H1 (cell line): ENCODE measurements at regions not wholly inside any gene's neighbourhood (a gene's known extent, or its start where the extent isn't known, plus 50 kb on each side); places are given as distances from the start of the nearest gene placed in this dataset.
A peak's percentile ranks its signal among the peaks of the same experiment; 100 is the strongest.

Experiments used
- CTCF ChIA-PET: fragments of 300-600 bp; sonication (Branson Sonifier 250); formaldehyde crosslinking; loops from one replicate; lab custom pipeline; 2021; ENCODE audit not compliant: partially characterized antibody; lab: Charles Lee
- POLR2A ChIA-PET: fragments of 300-600 bp; sonication (Branson Sonifier 250); formaldehyde crosslinking; loops from one replicate; lab custom pipeline; 2021; ENCODE audit warnings: inconsistent platforms; ENCODE audit not compliant: partially characterized antibody; lab: Charles Lee
- DNase-seq, 2 experiments: peaks; one replicate each; pipeline versions ENCODE4 v3.0.0 to v3.0.0-alpha.2; 2010 to 2022; ENCODE audit warnings: low spot score in 2 of 2, low read depth in 1 of 2, mixed read lengths in 1 of 2
- FAIRE-seq: peaks from 2 replicates; lab custom pipeline; 2011; peaks lifted over from hg19 to GRCh38; lab: Jason Lieb, UNC
- H2AFZ ChIP-seq: 2 replicates; pipeline ENCODE4 v1.8.1; 2012; ENCODE audit warnings: low read length, inconsistent platforms
- H2AK5ac ChIP-seq: 2 replicates; pipeline ENCODE4 v1.6.1; 2013; ENCODE audit warnings: low read depth, low read length
- H2BK120ac ChIP-seq: replicated peaks from 2 replicates; pipeline ENCODE3; 2013; ENCODE audit warnings: low read depth, low read length, inconsistent platforms
- H2BK12ac ChIP-seq: 2 replicates; pipeline ENCODE4 v1.6.1; 2013; ENCODE audit warnings: low read depth, low read length
- H2BK15ac ChIP-seq: 2 replicates; pipeline ENCODE4 v1.6.1; 2013; ENCODE audit warnings: low read length
- H2BK20ac ChIP-seq: 2 replicates; pipeline ENCODE4 v1.6.1; 2013; ENCODE audit warnings: low read length
- H2BK5ac ChIP-seq: 2 replicates; pipeline ENCODE4 v1.6.1; 2013; ENCODE audit warnings: low read depth, low read length
- H3K14ac ChIP-seq: 2 replicates; pipeline ENCODE4 v1.6.1; 2013; ENCODE audit warnings: inconsistent platforms; ENCODE audit not compliant: insufficient read length
- H3K18ac ChIP-seq: 2 replicates; pipeline ENCODE4 v1.6.1; 2013; ENCODE audit warnings: low read length; ENCODE audit errors: extremely low read depth
- H3K23ac ChIP-seq: 2 replicates; pipeline ENCODE4 v1.6.1; 2013; ENCODE audit warnings: inconsistent platforms; ENCODE audit not compliant: insufficient read length
- H3K23me2 ChIP-seq: 2 replicates; pipeline ENCODE4 v1.6.1; 2013; ENCODE audit warnings: low read depth, low read length
- H3K27ac ChIP-seq: 2 replicates; pipeline ENCODE4 v1.6.1; 2011; ENCODE audit warnings: low read depth, low read length, inconsistent platforms
- H3K27me3 ChIP-seq, 4 experiments: replicated peaks in 1 of 4; 1 replicate in 1 of 4; 2 replicates in 3 of 4; pipeline versions ENCODE4 v1.6.1 to v1.8.1; 2011 to 2013; ENCODE audit warnings: low read length in 3 of 4, mild to moderate bottlenecking in 3 of 4, inconsistent platforms in 2 of 4, mixed read lengths in 2 of 4, moderate library complexity in 1 of 4; ENCODE audit not compliant: control insufficient read depth in 3 of 4, insufficient read depth in 3 of 4; ENCODE audit errors: extremely low read depth in 1 of 4
- H3K36me3 ChIP-seq, 4 experiments: 2 replicates each; pipeline versions ENCODE4 v1.6.1 to v1.8.1; 2011 to 2013; ENCODE audit warnings: mild to moderate bottlenecking in 4 of 4, low read length in 3 of 4, moderate library complexity in 2 of 4, control low read depth in 1 of 4, inconsistent platforms in 1 of 4; ENCODE audit not compliant: insufficient read depth in 4 of 4, control insufficient read depth in 2 of 4
- H3K4ac ChIP-seq: replicated peaks from 2 replicates; pipeline ENCODE3; 2013; ENCODE audit warnings: low read length, low read depth, mixed read lengths, inconsistent platforms; ENCODE audit not compliant: insufficient read length
- H3K4me1 ChIP-seq, 4 experiments: replicated peaks in 1 of 4; 1 replicate in 1 of 4; 2 replicates in 3 of 4; pipeline versions ENCODE4 v1.6.1 to v1.8.1; 2011 to 2013; ENCODE audit warnings: low read length in 3 of 4, inconsistent platforms in 2 of 4, mixed read lengths in 1 of 4; ENCODE audit not compliant: insufficient read depth in 4 of 4, control insufficient read depth in 3 of 4
- H3K4me2 ChIP-seq, 2 experiments: 2 replicates each; pipeline versions ENCODE4 v1.6.1 to v1.8.1; 2011 to 2013; ENCODE audit warnings: low read depth in 2 of 2, low read length in 2 of 2, control low read depth in 1 of 2, inconsistent platforms in 1 of 2, mild to moderate bottlenecking in 1 of 2; ENCODE audit not compliant: insufficient read depth in 1 of 2
- H3K4me3 ChIP-seq, 4 experiments: fragments of 200-600, 300-600 bp in 1 of 4; sonication (generic), shearing (Covaris generic), sonication (Bioruptor Twin) in 1 of 4; 2 replicates each; pipeline versions ENCODE4 v1.5.1 to v1.8.1; 2011 to 2016; ENCODE audit warnings: low read length in 4 of 4, low read depth in 3 of 4, control low read depth in 2 of 4, inconsistent platforms in 2 of 4, mild to moderate bottlenecking in 2 of 4, mixed read lengths in 1 of 4, moderate library complexity in 1 of 4; ENCODE audit not compliant: insufficient read depth in 2 of 4; ENCODE audit errors: extremely low read depth in 1 of 4
- H3K56ac ChIP-seq: replicated peaks from 2 replicates; pipeline ENCODE3; 2013; ENCODE audit warnings: low read depth, mild to moderate bottlenecking, mixed read lengths, low read length, inconsistent platforms; ENCODE audit not compliant: insufficient read length
- H3K79me1 ChIP-seq: 2 replicates; pipeline ENCODE4 v1.6.1; 2013; ENCODE audit warnings: low read depth, low read length, control low read depth
- H3K79me2 ChIP-seq, 2 experiments: 2 replicates each; pipeline versions ENCODE4 v1.6.1 to v1.8.1; 2012 to 2013; ENCODE audit warnings: low read length in 2 of 2, mild to moderate bottlenecking in 2 of 2, inconsistent platforms in 1 of 2; ENCODE audit not compliant: insufficient read depth in 2 of 2, control insufficient read depth in 1 of 2
- H3K9ac ChIP-seq, 4 experiments: replicated peaks in 1 of 4; 1 replicate in 1 of 4; 2 replicates in 3 of 4; pipeline versions ENCODE4 v1.6.1 to v1.8.1; 2011 to 2013; ENCODE audit warnings: low read depth in 3 of 4, low read length in 3 of 4, control low read depth in 2 of 4, mild to moderate bottlenecking in 2 of 4, moderate library complexity in 2 of 4, inconsistent platforms in 1 of 4; ENCODE audit errors: extremely low read depth in 1 of 4
- H3K9me3 ChIP-seq, 2 experiments: 2 replicates each; pipeline versions ENCODE4 v1.6.1 to v1.8.1; 2012 to 2013; ENCODE audit warnings: mild to moderate bottlenecking in 2 of 2, moderate library complexity in 2 of 2, control low read depth in 1 of 2, inconsistent platforms in 1 of 2, low read depth in 1 of 2, low read length in 1 of 2, mixed read lengths in 1 of 2; ENCODE audit not compliant: insufficient read depth in 2 of 2
- H4K20me1 ChIP-seq, 2 experiments: replicated peaks in 1 of 2; 2 replicates each; pipeline versions ENCODE3 to v1.8.1; 2011 to 2013; ENCODE audit warnings: inconsistent platforms in 2 of 2, low read length in 2 of 2, mild to moderate bottlenecking in 1 of 2; ENCODE audit not compliant: insufficient read depth in 2 of 2, control insufficient read depth in 1 of 2
- H4K5ac ChIP-seq: 2 replicates; pipeline ENCODE4 v1.6.1; 2013; ENCODE audit warnings: low read length, low read depth, mixed read lengths, inconsistent platforms; ENCODE audit not compliant: insufficient read length
- H4K8ac ChIP-seq: 2 replicates; pipeline ENCODE4 v1.8.0; 2013; ENCODE audit warnings: mild to moderate bottlenecking, moderate library complexity, low read length, inconsistent platforms; ENCODE audit not compliant: insufficient read depth; ENCODE audit errors: extremely low read depth
- H4K91ac ChIP-seq: replicated peaks from 2 replicates; pipeline ENCODE3; 2013; ENCODE audit warnings: low read length, mixed read lengths, inconsistent platforms; ENCODE audit not compliant: insufficient read length
- CHD1 ChIP-seq: IDR thresholded peaks from 2 replicates; pipeline ENCODE4 v1.6.1; 2012; ENCODE audit warnings: low read depth, low read length, improper control_type of control experiment
- RAD21 ChIP-seq, 2 experiments: IDR thresholded peaks in 1 of 2; conservative IDR thresholded peaks in 1 of 2; 2 replicates each; pipeline ENCODE4 v1.6.1; 2011; ENCODE audit warnings: low read depth in 2 of 2, low read length in 2 of 2, improper control_type of control experiment in 1 of 2, inconsistent platforms in 1 of 2, mild to moderate bottlenecking in 1 of 2, moderate library complexity in 1 of 2
- TEAD4 ChIP-seq: IDR thresholded peaks from 2 replicates; pipeline ENCODE4 v1.6.1; 2012; ENCODE audit warnings: low read depth, low read length, inconsistent platforms, mixed read lengths
- WGBS, 2 experiments: shearing (Covaris generic) in 1 of 2; methylation state at CpG; one replicate each; pipeline versions ENCODE4 v1.1.6 to v1.1.7; 2013 to 2015; ENCODE audit warnings: low lambda C conversion rate in 2 of 2, mixed read lengths in 2 of 2, inconsistent platforms in 1 of 2, low coverage in 1 of 2, missing lambda C conversion rate in 1 of 2; ENCODE audit not compliant: insufficient replicate concordance in 2 of 2, insufficient coverage in 1 of 2, insufficient read length in 1 of 2; ENCODE audit errors: extremely low coverage in 1 of 2, missing lambda C conversion rate in 1 of 2; 5-methylcytosine and 5-hydroxymethylcytosine counted together
- TF ChIP-seq, protein P1 (sequence below), 3 experiments: IDR thresholded peaks; 1 replicate in 2 of 3; 2 replicates in 1 of 3; pipeline versions ENCODE4 v1.5.1 to v1.6.1; 2011; ENCODE audit warnings: low read length in 3 of 3, mild to moderate bottlenecking in 3 of 3, inconsistent platforms in 2 of 3, low read depth in 1 of 3, moderate library complexity in 1 of 3; ENCODE audit not compliant: insufficient read depth in 1 of 3; ENCODE audit errors: control extremely low read depth in 1 of 3

GRCh38 chr3:130276203-130276803 lies 69.2 kb upstream of the COL6A5 start:
- Histone ChIP-seq H2BK120ac (no peak overlapping the region), H3K4ac (no peak overlapping the region), H3K14ac (no peak overlapping the region), H4K91ac (no peak overlapping the region), H3K27me3 (no peaks in the 10 kb centered on the region), H3K79me2 (no peaks in the 10 kb centered on the region), H3K36me3 (no peaks in the 10 kb centered on the region), H3K9ac (no peak overlapping the region), H2AK5ac (no peak overlapping the region), H3K56ac (no peak overlapping the region), H3K23me2 (no peaks in the 10 kb centered on the region), H3K4me1 (no peaks in the 10 kb centered on the region), H3K9me3 (no peaks in the 10 kb centered on the region), H4K8ac (no peak overlapping the region), H3K27ac (no peak overlapping the region), H4K20me1 (no peaks in the 10 kb centered on the region), H3K23ac (no peak overlapping the region), H3K79me1 (no peaks in the 10 kb centered on the region), H2BK20ac (no peak overlapping the region), H4K5ac (no peak overlapping the region), H3K4me3 (no peak overlapping the region), H2AFZ (peak overlapping the region; percentile 95; the same call in 1 of the 2 replicates), H2BK12ac (no peak overlapping the region), H3K4me2 (no peak overlapping the region), H3K18ac (no peak overlapping the region), H2BK5ac (no peak overlapping the region), H2BK15ac (no peak overlapping the region)
- ChIA-PET POLR2A (interaction anchor here (0.6 kb wide), 1 partner anchor 114 kb away, joined by 3 read pairs; no protein-coding TSS in a partner anchor), CTCF (interaction anchor here (0.6 to 6.3 kb wide), 50 partner anchors 10 to 697 kb away, joined by 3 to 44 read pairs (median 4); no protein-coding TSS in a partner anchor)
- DNase-seq (no peak), FAIRE-seq (peak; percentile 97)
- TF ChIP-seq TEAD4, result peak; percentile 32; the same call in 1 of the 2 replicates
- TF ChIP-seq RAD21 (IDR thresholded peaks at IDR 0.05 in 1 of 2, conservative IDR thresholded peaks at IDR 0.05 in 1 of 2; ENCODE audit: low read depth in 2 of 2, low read length in 2 of 2), result peak; percentile 95
- TF ChIP-seq, protein P1, sequence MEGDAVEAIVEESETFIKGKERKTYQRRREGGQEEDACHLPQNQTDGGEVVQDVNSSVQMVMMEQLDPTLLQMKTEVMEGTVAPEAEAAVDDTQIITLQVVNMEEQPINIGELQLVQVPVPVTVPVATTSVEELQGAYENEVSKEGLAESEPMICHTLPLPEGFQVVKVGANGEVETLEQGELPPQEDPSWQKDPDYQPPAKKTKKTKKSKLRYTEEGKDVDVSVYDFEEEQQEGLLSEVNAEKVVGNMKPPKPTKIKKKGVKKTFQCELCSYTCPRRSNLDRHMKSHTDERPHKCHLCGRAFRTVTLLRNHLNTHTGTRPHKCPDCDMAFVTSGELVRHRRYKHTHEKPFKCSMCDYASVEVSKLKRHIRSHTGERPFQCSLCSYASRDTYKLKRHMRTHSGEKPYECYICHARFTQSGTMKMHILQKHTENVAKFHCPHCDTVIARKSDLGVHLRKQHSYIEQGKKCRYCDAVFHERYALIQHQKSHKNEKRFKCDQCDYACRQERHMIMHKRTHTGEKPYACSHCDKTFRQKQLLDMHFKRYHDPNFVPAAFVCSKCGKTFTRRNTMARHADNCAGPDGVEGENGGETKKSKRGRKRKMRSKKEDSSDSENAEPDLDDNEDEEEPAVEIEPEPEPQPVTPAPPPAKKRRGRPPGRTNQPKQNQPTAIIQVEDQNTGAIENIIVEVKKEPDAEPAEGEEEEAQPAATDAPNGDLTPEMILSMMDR (IDR thresholded peaks at IDR 0.05; ENCODE audit: control extremely low read depth in 1 of 3, insufficient read depth in 1 of 3, low read depth in 1 of 3, low read length in 3 of 3), result peak in 2 of 3 experiments; percentile 75 to 83; a peak in 3 of 4 replicates
- TF ChIP-seq CHD1, result no peak
- 46% methylated on average over 8 of the region's 8 CpGs; no CpG with 5 or more reads in 1 of the 2 experiments for WGBS, 2 experiments
